GM12878 (cell line): ENCODE measurements at regions not wholly inside any gene's neighbourhood (a gene's known extent, or its start where the extent isn't known, plus 50 kb on each side); places are given as distances from the start of the nearest gene placed in this dataset.

Experiments
- ATAC-seq: fragments of 200-7000 bp; cut with Tn5 transposase; 3 replicates; pipeline ENCODE4 v1.9.1; 2020; ENCODE audit warnings: mild to moderate bottlenecking, moderate library complexity
- BruUV-seq: library from RNA; stranded (reverse); fragments of 400-500 nt; replicated peaks from 2 replicates; lab custom pipeline; 2021; lab: Mats Ljungman, UMichigan
- CTCF ChIA-PET: fragments of 300-600 bp; sonication (Branson Sonifier 250); formaldehyde crosslinking; extraction: SDS; loops from one replicate; lab custom pipeline; 2021; ENCODE audit warnings: inconsistent platforms; lab: Yijun Ruan, JAX
- POLR2A ChIA-PET: fragments of 350-600 bp; formaldehyde crosslinking; extraction: SDS; loops from one replicate; lab custom pipeline; 2021; ENCODE audit warnings: inconsistent platforms; lab: Charles Lee
- RAD21 ChIA-PET: fragments of 300-600 bp; sonication (Branson Sonifier 250); formaldehyde crosslinking; loops from one replicate; lab custom pipeline; 2023; ENCODE audit warnings: antibody characterized with exemption; ENCODE audit not compliant: unreplicated experiment; lab: Charles Lee
- SMC1A ChIA-PET: fragments of 300-600 bp; sonication (Branson Sonifier 250); formaldehyde crosslinking; loops from one replicate; lab custom pipeline; 2023; ENCODE audit not compliant: unreplicated experiment, uncharacterized antibody; lab: Charles Lee
- DNase-seq: peaks from one replicate; pipeline ENCODE4 v3.0.0-alpha.2; 2011; ENCODE audit warnings: low read depth, low spot score
- FAIRE-seq: peaks from 3 replicates; lab custom pipeline; 2011; peaks lifted over from hg19 to GRCh38; lab: Jason Lieb, UNC
- H2AFZ ChIP-seq: 2 replicates; pipeline ENCODE4 v1.6.0; 2011; ENCODE audit warnings: low read depth, low read length, control low read depth; ENCODE audit not compliant: control insufficient read depth
- H3K27ac ChIP-seq: 2 replicates; pipeline ENCODE4 v1.5.1; 2011; ENCODE audit warnings: control low read depth; ENCODE audit not compliant: control insufficient read depth, insufficient read depth
- H3K27me3 ChIP-seq, 2 experiments: replicated peaks in 1 of 2; 2 replicates each; pipeline versions ENCODE4 v1.6.0 to v1.6.1; 2011; ENCODE audit warnings: low read length in 1 of 2; ENCODE audit not compliant: control insufficient read depth in 2 of 2, insufficient read depth in 2 of 2
- H3K36me3 ChIP-seq, 2 experiments: 2 replicates each; pipeline ENCODE4 v1.5.1; 2011; ENCODE audit warnings: low read length in 1 of 2; ENCODE audit not compliant: control insufficient read depth in 2 of 2, insufficient read depth in 2 of 2
- H3K4me1 ChIP-seq: 2 replicates; pipeline ENCODE4 v1.6.1; 2011; ENCODE audit warnings: mild to moderate bottlenecking, low read length, moderate library complexity, mixed read lengths; ENCODE audit not compliant: control insufficient read depth, insufficient read depth
- H3K4me2 ChIP-seq: 2 replicates; pipeline ENCODE4 v1.6.0; 2011; ENCODE audit warnings: control low read depth; ENCODE audit not compliant: control insufficient read depth, insufficient read depth
- H3K4me3 ChIP-seq: fragments of 200-600 bp; sonication (generic); 2 replicates; pipeline ENCODE4 v1.5.1; 2016
- H3K79me2 ChIP-seq: 2 replicates; pipeline ENCODE4 v1.6.0; 2011; ENCODE audit warnings: low read length; ENCODE audit not compliant: control insufficient read depth, insufficient read depth
- H3K9ac ChIP-seq: 2 replicates; pipeline ENCODE4 v1.8.0; 2011; ENCODE audit warnings: low read length, control low read depth, mixed read lengths; ENCODE audit not compliant: control insufficient read depth, insufficient read depth
- H3K9me3 ChIP-seq: replicated peaks from 3 replicates; pipeline ENCODE4 v1.5.1; 2011; ENCODE audit warnings: mild to moderate bottlenecking, low read length; ENCODE audit not compliant: control insufficient read depth, insufficient read depth
- H4K20me1 ChIP-seq: 2 replicates; pipeline ENCODE4 v1.6.0; 2011; ENCODE audit not compliant: control insufficient read depth, insufficient read depth
- LARP7 ChIP-seq: fragments of 450-650 bp; IDR thresholded peaks from 2 replicates; pipeline ENCODE4 v1.6.1; 2017; ENCODE audit warnings: mild to moderate bottlenecking
- MYC ChIP-seq: IDR thresholded peaks from 2 replicates; pipeline ENCODE4 v1.6.1; 2011; ENCODE audit warnings: mild to moderate bottlenecking, low read length, moderate library complexity, inconsistent platforms; ENCODE audit not compliant: insufficient read depth, insufficient replicate concordance, insufficient read length, severe bottlenecking
- NFIC ChIP-seq: IDR thresholded peaks from 2 replicates; pipeline ENCODE4 v1.6.1; 2012; ENCODE audit warnings: low read depth, mild to moderate bottlenecking, inconsistent platforms, low read length, moderate library complexity
- SMAD1 ChIP-seq: fragments of 450-650 bp; IDR thresholded peaks from 2 replicates; pipeline ENCODE4 v1.6.1; 2018; ENCODE audit warnings: mild to moderate bottlenecking, low read depth; ENCODE audit not compliant: partially characterized antibody
- SREBF2 ChIP-seq: IDR thresholded peaks from 2 replicates; pipeline ENCODE4 v1.6.1; 2012; ENCODE audit warnings: mild to moderate bottlenecking, low read length
- TARDBP ChIP-seq: IDR thresholded peaks from 2 replicates; pipeline ENCODE4 v1.6.1; 2016; ENCODE audit warnings: borderline replicate concordance
- WRNIP1 ChIP-seq: IDR thresholded peaks from 2 replicates; pipeline ENCODE4 v1.6.1; 2011; ENCODE audit warnings: low read depth, low read length, improper control_type of control experiment, borderline replicate concordance
- ZBED1 ChIP-seq: IDR thresholded peaks from 2 replicates; pipeline ENCODE4 v1.6.1; 2016; ENCODE audit warnings: borderline replicate concordance
- ZNF384 ChIP-seq: IDR thresholded peaks from 2 replicates; pipeline ENCODE4 v1.6.1; 2012; ENCODE audit warnings: low read depth, mild to moderate bottlenecking, low read length, improper control_type of control experiment, borderline replicate concordance
- ZNF622 ChIP-seq: fragments of 450-650 bp; IDR thresholded peaks from 2 replicates; pipeline ENCODE4 v1.6.1; 2017; ENCODE audit warnings: mild to moderate bottlenecking, inconsistent platforms
- WGBS: methylation state at CpG from one replicate; pipeline ENCODE4 v1.1.6; 2016; ENCODE audit warnings: low lambda C conversion rate; ENCODE audit not compliant: insufficient replicate concordance, insufficient coverage; ENCODE audit errors: missing lambda C conversion rate; 5-methylcytosine and 5-hydroxymethylcytosine counted together
- in situ Hi-C: fragments of 300-500 bp; cut with MboI; formaldehyde crosslinking; loops from 9 replicates; pipeline ENCODE4 v1.14.3; 2018; ENCODE audit warnings: mixed read lengths
- intact Hi-C: fragments of 100-400 bp; cut with micrococcal nuclease; formaldehyde crosslinking; loops from one replicate; pipeline ENCODE4 v1.14.2; 2022; ENCODE audit not compliant: unreplicated experiment

DNA sequence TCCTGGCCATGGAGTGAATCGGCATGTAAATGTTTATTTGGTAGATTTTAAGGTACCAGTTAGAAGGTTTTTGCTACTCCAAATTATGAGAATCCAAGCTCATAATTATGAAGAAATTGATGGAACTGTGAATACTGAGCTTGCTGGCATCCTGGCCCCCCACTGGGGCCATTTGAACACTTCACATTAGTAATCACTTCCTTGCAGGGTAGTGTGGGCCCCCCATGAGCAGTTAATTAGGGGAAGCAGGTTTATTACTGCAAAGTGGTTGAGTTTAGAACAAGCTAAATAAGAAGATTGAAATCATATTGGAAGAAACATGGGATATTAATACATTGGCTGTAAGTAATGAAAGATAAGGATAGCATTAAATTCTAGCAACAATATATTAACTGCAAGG, 86.7 kb downstream of the S1PR1 start (continued):
- no peak for TF ChIP-seq ZNF384
- no peak for TF ChIP-seq NFIC
- TF ChIP-seq SMAD1, result no peak
- no peak for TF ChIP-seq LARP7
- no peak for TF ChIP-seq MYC

DNA sequence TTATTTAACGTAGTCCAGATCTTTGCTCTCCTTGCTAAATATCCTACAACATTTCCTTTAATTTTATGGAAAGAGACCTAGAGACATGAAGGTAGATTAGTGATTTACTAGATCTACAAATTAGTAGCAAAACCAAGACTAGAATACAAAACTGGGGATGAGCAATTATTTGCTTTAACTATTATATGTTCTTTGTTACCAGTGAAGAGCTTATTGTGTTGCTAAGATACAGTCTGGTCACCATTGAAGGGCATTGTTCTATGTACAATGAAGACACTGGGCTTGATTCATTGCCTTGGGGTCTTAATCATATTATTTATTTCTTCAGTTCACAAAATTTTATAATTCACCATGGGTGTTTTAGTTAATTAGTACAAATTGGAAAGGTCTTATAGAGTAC, 88.3 kb downstream of the S1PR1 start:
- Histone ChIP-seq H3K9me3 (no peaks in the 10 kb centered on the region; the same call in 2 of the 3 replicates), H2AFZ (no peak overlapping the region), H3K9ac (no peak overlapping the region), H3K36me3 (no peaks in the 10 kb centered on the region), H3K4me1 (no peaks in the 10 kb centered on the region), H4K20me1 (no peaks in the 10 kb centered on the region), H3K4me3 (no peak overlapping the region), H3K27me3 (no peaks in the 10 kb centered on the region), H3K27ac (no peak overlapping the region), H3K79me2 (no peaks in the 10 kb centered on the region), H3K4me2 (no peak overlapping the region)
- no peak for FAIRE-seq
- TF ChIP-seq ZNF622 (no peak), SREBF2 (no peak), TARDBP (no peak), ZBED1 (no peak), WRNIP1 (no peak)
- no peak for ATAC-seq
- intact Hi-C loops (no loop called here), in situ Hi-C loops (no loop called here)
- no peak for DNase-seq
- ChIA-PET RAD21 (interaction anchor here (0.7 kb wide), 1 partner anchor 14 kb away, joined by 3 read pairs; no protein-coding TSS in a partner anchor), CTCF (interaction anchor here (1.2 to 1.7 kb wide), 2 partner anchors 19 to 33 kb away, joined by 3 to 7 read pairs; no protein-coding TSS in a partner anchor), SMC1A (interaction anchor here (0.6 to 7.6 kb wide), 3 partner anchors 13 to 90 kb away, joined by 3 to 66 read pairs (median 18); no protein-coding TSS in a partner anchor), POLR2A (interaction anchor here (1.0 kb wide), 1 partner anchor 30 kb away, joined by 3 read pairs; no protein-coding TSS in a partner anchor)
- no TSS peak for BruUV-seq
- WGBS, result 87% methylated on average over 1 of the region's 1 CpG
